ENCODE measurements at regions not wholly inside any gene's neighbourhood (a gene's known extent, or its start where the extent isn't known, plus 50 kb on each side); places are given as distances from the start of the nearest gene placed in this dataset.

- no peak for DNase-seq (ENCODE audit: low read depth)
Observed at GRCh38 chr16:27685807-27686206, 135.9 kb downstream of the KATNIP start.

GRCh38 chr16:27686926-27687325 lies 137.0 kb downstream of the KATNIP start:
- no peak for DNase-seq (ENCODE audit: low read depth)

- no peak for DNase-seq (ENCODE audit: low read depth)
Observed at GRCh38 chr16:27687605-27688004, 137.7 kb downstream of the KATNIP start.

- DNase-seq (ENCODE audit: low read depth) = no peak
Observed at GRCh38 chr16:27689711-27690110, 139.8 kb downstream of the KATNIP start.

- DNase-seq (ENCODE audit: low read depth) = peak; percentile 34
Observed at GRCh38 chr16:27690608-27691007, 140.7 kb downstream of the KATNIP start.

GRCh38 chr16:27691721-27692120 lies 141.8 kb downstream of the KATNIP start:
- DNase-seq (ENCODE audit: low read depth) = no peak

GRCh38 chr16:27692576-27692975 lies 142.6 kb downstream of the KATNIP start:
- no peak for DNase-seq (ENCODE audit: low read depth)

GRCh38 chr16:27695161-27695560 lies 145.2 kb downstream of the KATNIP start:
- no peak for DNase-seq (ENCODE audit: low read depth)

- DNase-seq (ENCODE audit: low read depth) = peak; percentile 6
Observed at GRCh38 chr16:27698266-27698665, 148.3 kb downstream of the KATNIP start.

GRCh38 chr16:27698746-27699145 lies 148.8 kb downstream of the KATNIP start:
- DNase-seq (ENCODE audit: low read depth) = no peak

GRCh38 chr16:27699540-27699939 lies 149.6 kb downstream of the KATNIP start:
- no peak for DNase-seq (ENCODE audit: low read depth)

GRCh38 chr16:27700304-27700995 lies 150.5 kb downstream of the KATNIP start:
- no peak for DNase-seq (ENCODE audit: low read depth)

- DNase-seq (ENCODE audit: low read depth) = no peak
Observed at GRCh38 chr16:27701381-27701780, 151.4 kb downstream of the KATNIP start.

GRCh38 chr16:27703121-27703520 lies 153.2 kb downstream of the KATNIP start:
- DNase-seq (ENCODE audit: low read depth) = no peak

GRCh38 chr16:27703545-27703944 lies 153.6 kb downstream of the KATNIP start:
- DNase-seq (ENCODE audit: low read depth) = no peak

- no peak for DNase-seq (ENCODE audit: low read depth)
Observed at GRCh38 chr16:27704252-27704651, 154.3 kb downstream of the KATNIP start.

GRCh38 chr16:27706156-27706865 lies 156.4 kb downstream of the KATNIP start:
- DNase-seq (ENCODE audit: low read depth) = no peak

GRCh38 chr16:27706866-27707685 lies 157.1 kb downstream of the KATNIP start:
- DNase-seq (ENCODE audit: low read depth) = no peak

- DNase-seq (ENCODE audit: low read depth) = no peak
Observed at GRCh38 chr16:27708651-27709050, 158.7 kb downstream of the KATNIP start.

GRCh38 chr16:27712251-27712711 lies 162.3 kb downstream of the KATNIP start:
- DNase-seq (ENCODE audit: low read depth) = no peak

- no peak for DNase-seq (ENCODE audit: low read depth)
Observed at GRCh38 chr16:27717726-27718125, 167.8 kb downstream of the KATNIP start.

- DNase-seq (ENCODE audit: low read depth) = no peak
Observed at GRCh38 chr16:27718201-27719105, 168.5 kb downstream of the KATNIP start.
